ENCODE measurements at regions not wholly inside any gene's neighbourhood (a gene's known extent, or its start where the extent isn't known, plus 50 kb on each side); places are given as distances from the start of the nearest gene placed in this dataset.

DNA sequence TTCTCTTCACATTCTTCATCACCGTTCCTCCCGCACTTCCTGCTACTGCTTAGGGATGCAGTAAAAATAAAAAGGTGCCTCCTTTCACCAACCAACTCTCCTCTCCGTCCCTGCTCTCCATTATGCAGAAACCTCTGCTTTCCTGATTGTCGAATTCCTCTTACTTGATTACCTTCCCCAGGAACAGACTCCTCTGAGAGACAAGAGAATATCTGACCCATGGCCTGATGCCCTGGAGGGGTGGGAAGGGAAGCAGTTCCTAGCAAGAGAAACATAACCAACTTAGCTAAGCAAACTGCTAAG, 80.9 kb downstream of the TRIM29 start:
- no TSS peak for BruUV-seq (replicated peaks)
- no peak for TF ChIP-seq CTCF (IDR thresholded peaks at IDR 0.05; ENCODE audit: unreplicated experiment)
- peaks cover 12% of the 10 kb centered on the region for H3K4me1 Mint-ChIP-seq (ENCODE audit: insufficient read depth, unreplicated experiment)

GRCh38 chr11:120056301-120057027, 81.4 kb downstream of the TRIM29 start:
- ChIA-PET CTCF (interaction anchor here (0.8 kb wide), 1 partner anchor 384 kb away, joined by 3 read pairs; no protein-coding TSS in a partner anchor), POLR2A (interaction anchor here (1.0 kb wide), 1 partner anchor 12 kb away, joined by 3 read pairs; no protein-coding TSS in a partner anchor)
- no peaks in the 10 kb centered on the region for H3K9me3 Mint-ChIP-seq (ENCODE audit: unreplicated experiment)
- BruUV-seq (replicated peaks): no TSS peak
- no peaks in the 10 kb centered on the region for H3K27me3 Mint-ChIP-seq (ENCODE audit: insufficient read depth, unreplicated experiment)
- H3K4me3 Mint-ChIP-seq (ENCODE audit: unreplicated experiment): no peak overlapping the region
- peak overlapping the region; percentile 60 for H3K27ac Mint-ChIP-seq (ENCODE audit: low read depth, unreplicated experiment)
- peaks cover 12% of the 10 kb centered on the region for H3K4me1 Mint-ChIP-seq (ENCODE audit: insufficient read depth, unreplicated experiment)
- intact Hi-C loops (cut with micrococcal nuclease): no loop called here
- DNase-seq (ENCODE audit: unreplicated experiment): no peak
- TF ChIP-seq CTCF (IDR thresholded peaks at IDR 0.05; ENCODE audit: unreplicated experiment): no peak
- no peaks in the 10 kb centered on the region for H3K36me3 Mint-ChIP-seq (ENCODE audit: insufficient read depth, unreplicated experiment)

More for the DNA sequence above, 80.9 kb downstream of the TRIM29 start:
- Mint-ChIP-seq H3K27me3 (ENCODE audit: insufficient read depth, unreplicated experiment) (no peaks in the 10 kb centered on the region), H3K36me3 (ENCODE audit: insufficient read depth, unreplicated experiment) (no peaks in the 10 kb centered on the region), H3K4me3 (ENCODE audit: unreplicated experiment) (no peak overlapping the region), H3K9me3 (ENCODE audit: unreplicated experiment) (no peaks in the 10 kb centered on the region), H3K27ac (ENCODE audit: low read depth, unreplicated experiment) (no peak overlapping the region)
- no peak for DNase-seq (ENCODE audit: unreplicated experiment)
- POLR2A ChIA-PET: interaction anchor here (0.7 kb wide), 1 partner anchor 9 kb away, joined by 3 read pairs; no protein-coding TSS in a partner anchor
- CTCF ChIA-PET: no interaction called here
- intact Hi-C loops (cut with micrococcal nuclease): no loop called here

GRCh38 chr11:120055646-120056045, 82.3 kb downstream of the TRIM29 start:
- ChIA-PET POLR2A (interaction anchor here (0.8 to 1.0 kb wide), 3 partner anchors 10 to 53 kb away, joined by 3 read pairs; no protein-coding TSS in a partner anchor), CTCF (interaction anchor here (0.8 to 1.9 kb wide), 2 partner anchors 53 to 383 kb away, joined by 3 to 11 read pairs; no protein-coding TSS in a partner anchor)
- Mint-ChIP-seq H3K27ac (ENCODE audit: low read depth, unreplicated experiment) (peak overlapping the region; percentile 60), H3K4me3 (ENCODE audit: unreplicated experiment) (no peak overlapping the region), H3K4me1 (ENCODE audit: insufficient read depth, unreplicated experiment) (peaks cover 12% of the 10 kb centered on the region), H3K27me3 (ENCODE audit: insufficient read depth, unreplicated experiment) (no peaks in the 10 kb centered on the region), H3K9me3 (ENCODE audit: unreplicated experiment) (no peaks in the 10 kb centered on the region), H3K36me3 (ENCODE audit: insufficient read depth, unreplicated experiment) (no peaks in the 10 kb centered on the region)
- TF ChIP-seq CTCF (IDR thresholded peaks at IDR 0.05; ENCODE audit: unreplicated experiment): no peak
- BruUV-seq (replicated peaks): no TSS peak
- peak; percentile 67 for DNase-seq (ENCODE audit: unreplicated experiment)
- intact Hi-C loops (cut with micrococcal nuclease): no loop called here

- Mint-ChIP-seq H3K27me3 (ENCODE audit: insufficient read depth, unreplicated experiment) (no peaks in the 10 kb centered on the region), H3K27ac (ENCODE audit: low read depth, unreplicated experiment) (no peak overlapping the region), H3K4me3 (ENCODE audit: unreplicated experiment) (no peak overlapping the region), H3K36me3 (ENCODE audit: insufficient read depth, unreplicated experiment) (no peaks in the 10 kb centered on the region), H3K4me1 (ENCODE audit: insufficient read depth, unreplicated experiment) (peaks cover 12% of the 10 kb centered on the region), H3K9me3 (ENCODE audit: unreplicated experiment) (no peaks in the 10 kb centered on the region)
- intact Hi-C loops (cut with micrococcal nuclease): no loop called here
- CTCF ChIA-PET: interaction anchor here (0.6 to 1.9 kb wide), 4 partner anchors 54 to 549 kb away, joined by 4 to 11 read pairs (median 4); partner anchors contain the start of gene NECTIN1
- POLR2A ChIA-PET: interaction anchor here (0.7 to 0.9 kb wide), 3 partner anchors 9 to 47 kb away, joined by 3 read pairs; no protein-coding TSS in a partner anchor
- DNase-seq (ENCODE audit: unreplicated experiment): no peak
- BruUV-seq (replicated peaks): no TSS peak
- TF ChIP-seq CTCF (IDR thresholded peaks at IDR 0.05; ENCODE audit: unreplicated experiment): no peak
Measured at GRCh38 chr11:120054753-120055045, 83.2 kb downstream of the TRIM29 start.

All from MCF 10A (cell line).